D721Med (cell line): ENCODE measurements at regions not wholly inside any gene's neighbourhood (a gene's known extent, or its start where the extent isn't known, plus 50 kb on each side); places are given as distances from the start of the nearest gene placed in this dataset.
"Not testable (repeated sequence)": the region's sequence is repeated elsewhere in the genome, so short reads cannot be mapped to it uniquely, and the experiment has no call there.

Source experiments
- DNase-seq: peaks from one replicate; pipeline ENCODE4 v3.0.0; 2011; ENCODE audit warnings: low spot score; ENCODE audit not compliant: insufficient read length
- FAIRE-seq: peaks from 2 replicates; lab custom pipeline; 2011; peaks lifted over from hg19 to GRCh38; lab: Jason Lieb, UNC
- TF ChIP-seq, protein P1 (sequence below): IDR thresholded peaks from 2 replicates; pipeline ENCODE4 v1.5.1; 2012; ENCODE audit warnings: mild to moderate bottlenecking, control low read depth; ENCODE audit not compliant: insufficient read depth; ENCODE audit errors: missing control alignments

- no peak for DNase-seq
- TF ChIP-seq, protein P1, sequence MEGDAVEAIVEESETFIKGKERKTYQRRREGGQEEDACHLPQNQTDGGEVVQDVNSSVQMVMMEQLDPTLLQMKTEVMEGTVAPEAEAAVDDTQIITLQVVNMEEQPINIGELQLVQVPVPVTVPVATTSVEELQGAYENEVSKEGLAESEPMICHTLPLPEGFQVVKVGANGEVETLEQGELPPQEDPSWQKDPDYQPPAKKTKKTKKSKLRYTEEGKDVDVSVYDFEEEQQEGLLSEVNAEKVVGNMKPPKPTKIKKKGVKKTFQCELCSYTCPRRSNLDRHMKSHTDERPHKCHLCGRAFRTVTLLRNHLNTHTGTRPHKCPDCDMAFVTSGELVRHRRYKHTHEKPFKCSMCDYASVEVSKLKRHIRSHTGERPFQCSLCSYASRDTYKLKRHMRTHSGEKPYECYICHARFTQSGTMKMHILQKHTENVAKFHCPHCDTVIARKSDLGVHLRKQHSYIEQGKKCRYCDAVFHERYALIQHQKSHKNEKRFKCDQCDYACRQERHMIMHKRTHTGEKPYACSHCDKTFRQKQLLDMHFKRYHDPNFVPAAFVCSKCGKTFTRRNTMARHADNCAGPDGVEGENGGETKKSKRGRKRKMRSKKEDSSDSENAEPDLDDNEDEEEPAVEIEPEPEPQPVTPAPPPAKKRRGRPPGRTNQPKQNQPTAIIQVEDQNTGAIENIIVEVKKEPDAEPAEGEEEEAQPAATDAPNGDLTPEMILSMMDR: no peak
These were observed 90.7 kb upstream of the CTDP1 start for GRCh38 chr18:79588636-79589481.

GRCh38 chr18:79589601-79590091 is 90.0 kb upstream of the CTDP1 start:
- TF ChIP-seq, protein P1: no peak
- DNase-seq (no peak), FAIRE-seq (no peak)

More at GRCh38 chr18:79588636-79589481, 90.7 kb upstream of the CTDP1 start:
- FAIRE-seq: no peak

GRCh38 chr18:79590191-79591031 is 89.2 kb upstream of the CTDP1 start:
- TF ChIP-seq, protein P1: no peak
- FAIRE-seq: no peak
- no peak for DNase-seq

DNA sequence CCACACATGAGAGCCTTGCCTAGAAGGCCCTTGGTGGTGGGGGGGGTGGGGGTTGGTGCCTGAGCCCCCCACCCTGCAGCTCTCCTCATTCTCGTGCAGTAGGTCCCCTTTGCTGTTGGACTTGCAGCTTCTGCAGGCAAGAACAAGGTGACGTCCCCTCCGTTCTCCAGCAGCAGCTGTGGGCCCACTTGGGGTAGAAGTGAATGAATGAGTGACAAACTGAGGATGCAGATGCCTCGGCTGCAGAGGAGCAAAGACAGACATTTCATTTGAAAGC is 88.6 kb upstream of the CTDP1 start:
- TF ChIP-seq, protein P1: no peak
- FAIRE-seq (no peak), DNase-seq (no peak)

DNA sequence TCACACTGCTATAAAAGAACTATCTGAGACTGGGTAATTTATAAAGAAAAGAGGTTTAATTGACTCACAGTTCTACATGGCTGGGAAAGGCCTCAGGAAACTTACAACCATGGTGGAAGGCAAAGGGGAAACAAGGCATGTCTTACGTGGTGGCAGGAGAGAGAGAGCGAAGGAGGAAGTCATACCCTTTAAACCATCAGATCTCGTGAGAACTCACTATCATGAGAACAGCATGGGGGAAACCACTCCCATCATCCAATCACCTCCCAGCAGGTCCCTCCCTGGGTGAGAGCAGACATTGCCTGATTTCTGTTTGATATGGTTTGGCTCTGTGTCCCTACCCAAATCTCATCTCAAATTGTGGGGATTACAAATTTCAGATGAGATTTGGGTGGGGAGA is 86.9 kb upstream of the CTDP1 start:
- not testable (repeated sequence) for FAIRE-seq

DNA sequence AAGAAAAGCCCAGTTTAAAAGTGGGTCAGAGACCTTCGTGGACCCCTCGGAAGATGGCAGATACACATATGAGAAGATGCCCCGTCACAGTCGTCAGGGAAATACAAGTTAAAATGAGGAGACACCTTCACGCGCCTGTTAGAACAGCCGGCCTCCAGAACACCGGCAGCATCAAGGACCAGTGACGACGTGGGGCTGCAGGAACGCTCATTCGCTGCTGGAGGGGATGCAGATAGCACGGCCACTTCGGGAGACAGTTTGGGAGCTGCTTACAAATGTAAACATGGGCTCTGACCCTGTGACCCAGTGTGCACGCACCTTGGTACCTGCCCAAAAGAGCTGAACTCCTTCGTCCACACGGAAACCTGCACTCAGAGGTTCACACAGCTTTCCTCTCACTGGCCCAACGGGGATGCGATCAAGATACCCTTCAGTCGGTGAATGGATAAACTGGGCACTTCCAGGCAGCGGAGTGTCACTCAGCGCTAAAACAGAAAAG is 83.7 kb upstream of the CTDP1 start:
- FAIRE-seq (no peak), DNase-seq (no peak)
- TF ChIP-seq, protein P1: no peak

More for the DNA sequence above, 86.9 kb upstream of the CTDP1 start:
- not testable (repeated sequence) for DNase-seq

DNA sequence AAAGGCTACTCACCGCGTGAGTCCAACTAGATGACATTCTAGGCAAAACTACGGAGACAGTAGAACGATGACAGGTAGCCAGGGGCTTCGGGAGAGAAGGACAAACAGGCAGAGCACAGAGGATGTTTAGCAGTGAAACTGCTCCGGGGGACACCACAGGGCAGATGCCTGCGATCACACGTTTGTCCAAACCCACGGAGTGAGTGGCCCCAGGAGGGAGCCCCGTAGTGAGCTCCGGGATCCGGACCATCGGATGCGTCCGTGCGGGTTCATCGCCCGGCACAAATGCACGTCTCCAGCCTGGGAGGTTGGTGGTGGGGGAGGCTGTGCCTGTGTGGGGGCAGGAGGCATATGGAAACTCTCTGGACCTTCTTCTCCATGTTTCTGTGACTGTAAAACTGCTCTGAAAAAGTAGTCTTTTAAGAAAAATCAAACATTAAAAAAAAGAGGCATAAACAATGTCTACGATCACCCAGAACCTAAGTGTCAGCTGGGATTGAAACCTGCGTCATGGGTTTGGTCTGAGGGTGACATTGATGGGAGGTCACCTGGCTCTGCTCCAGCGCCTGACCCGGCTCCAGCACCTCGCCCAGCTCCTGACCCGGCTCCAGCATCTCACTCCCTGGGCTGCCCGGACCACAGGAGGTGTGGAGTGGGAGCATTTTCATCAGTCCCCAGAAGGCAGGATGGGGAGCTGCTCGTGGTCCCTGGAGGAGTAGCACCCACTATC is 83.0 kb upstream of the CTDP1 start:
- DNase-seq (no peak), FAIRE-seq (no peak)
- TF ChIP-seq, protein P1: no peak
